ENCODE measurements at regions not wholly inside any gene's neighbourhood (a gene's known extent, or its start where the extent isn't known, plus 50 kb on each side); places are given as distances from the start of the nearest gene placed in this dataset.

DNA sequence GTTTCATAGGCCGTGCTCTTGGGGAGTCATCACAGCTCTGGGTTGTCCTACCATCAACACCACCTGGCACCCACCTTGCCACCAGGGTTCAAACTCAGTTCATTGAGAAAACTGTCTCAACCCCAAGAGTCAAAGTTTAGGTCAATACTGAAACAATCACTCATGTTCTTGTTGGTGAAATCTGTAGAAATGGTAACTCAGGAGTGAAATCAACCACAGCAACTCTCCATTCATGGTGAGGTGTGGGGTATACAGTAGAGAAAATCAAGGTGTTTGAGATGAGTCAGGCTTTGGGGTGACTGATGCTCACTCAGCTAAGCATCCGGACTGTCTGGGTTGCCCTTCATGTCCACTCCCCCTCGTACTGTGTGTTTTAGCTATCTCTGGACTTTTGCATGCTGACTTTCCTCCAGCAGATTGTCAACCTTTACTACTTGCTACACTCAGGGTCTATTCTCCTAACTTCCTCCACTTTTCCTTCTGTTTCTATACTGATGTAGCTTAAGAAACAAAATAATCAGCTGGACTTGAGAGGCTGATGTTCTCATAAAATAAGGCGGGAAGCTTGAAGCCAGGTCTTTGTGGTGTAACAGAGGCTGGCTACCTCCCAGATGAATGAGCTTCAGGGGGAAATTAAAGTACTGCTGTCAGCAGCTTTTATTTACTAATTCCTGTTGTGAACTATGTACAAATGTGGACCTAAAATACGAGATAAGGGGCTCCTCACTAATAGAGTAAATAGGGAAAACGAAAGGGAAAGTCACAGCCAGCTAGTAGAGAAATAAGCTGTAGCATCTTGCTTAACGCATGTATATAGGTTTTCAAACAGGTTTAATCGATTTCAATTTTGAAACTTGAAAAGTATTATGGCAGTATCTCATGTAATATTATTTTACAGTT, 173.6 kb upstream of the AKR1E2 start:
- TF ChIP-seq, protein P1, sequence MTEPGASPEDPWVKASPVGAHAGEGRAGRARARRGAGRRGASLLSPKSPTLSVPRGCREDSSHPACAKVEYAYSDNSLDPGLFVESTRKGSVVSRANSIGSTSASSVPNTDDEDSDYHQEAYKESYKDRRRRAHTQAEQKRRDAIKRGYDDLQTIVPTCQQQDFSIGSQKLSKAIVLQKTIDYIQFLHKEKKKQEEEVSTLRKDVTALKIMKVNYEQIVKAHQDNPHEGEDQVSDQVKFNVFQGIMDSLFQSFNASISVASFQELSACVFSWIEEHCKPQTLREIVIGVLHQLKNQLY (CRISPR knock-in tag; IDR thresholded peaks at IDR 0.05): no peak
- TF ChIP-seq, protein P2, sequence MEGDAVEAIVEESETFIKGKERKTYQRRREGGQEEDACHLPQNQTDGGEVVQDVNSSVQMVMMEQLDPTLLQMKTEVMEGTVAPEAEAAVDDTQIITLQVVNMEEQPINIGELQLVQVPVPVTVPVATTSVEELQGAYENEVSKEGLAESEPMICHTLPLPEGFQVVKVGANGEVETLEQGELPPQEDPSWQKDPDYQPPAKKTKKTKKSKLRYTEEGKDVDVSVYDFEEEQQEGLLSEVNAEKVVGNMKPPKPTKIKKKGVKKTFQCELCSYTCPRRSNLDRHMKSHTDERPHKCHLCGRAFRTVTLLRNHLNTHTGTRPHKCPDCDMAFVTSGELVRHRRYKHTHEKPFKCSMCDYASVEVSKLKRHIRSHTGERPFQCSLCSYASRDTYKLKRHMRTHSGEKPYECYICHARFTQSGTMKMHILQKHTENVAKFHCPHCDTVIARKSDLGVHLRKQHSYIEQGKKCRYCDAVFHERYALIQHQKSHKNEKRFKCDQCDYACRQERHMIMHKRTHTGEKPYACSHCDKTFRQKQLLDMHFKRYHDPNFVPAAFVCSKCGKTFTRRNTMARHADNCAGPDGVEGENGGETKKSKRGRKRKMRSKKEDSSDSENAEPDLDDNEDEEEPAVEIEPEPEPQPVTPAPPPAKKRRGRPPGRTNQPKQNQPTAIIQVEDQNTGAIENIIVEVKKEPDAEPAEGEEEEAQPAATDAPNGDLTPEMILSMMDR (IDR thresholded peaks at IDR 0.05): no peak
- TF ChIP-seq JUN (CRISPR knock-in tag; IDR thresholded peaks at IDR 0.05) (no peak), NR3C1 (CRISPR knock-in tag; conservative IDR thresholded peaks at IDR 0.05; ENCODE audit: low read depth) (no peak), TP53 (CRISPR knock-in tag; IDR thresholded peaks at IDR 0.05) (no peak), ZNF232 (CRISPR knock-in tag; IDR thresholded peaks at IDR 0.05) (no peak), SP1 (CRISPR knock-in tag; conservative IDR thresholded peaks at IDR 0.05) (no peak), RORB (CRISPR knock-in tag; IDR thresholded peaks at IDR 0.05) (no peak)
- TF ChIP-seq, protein P3, sequence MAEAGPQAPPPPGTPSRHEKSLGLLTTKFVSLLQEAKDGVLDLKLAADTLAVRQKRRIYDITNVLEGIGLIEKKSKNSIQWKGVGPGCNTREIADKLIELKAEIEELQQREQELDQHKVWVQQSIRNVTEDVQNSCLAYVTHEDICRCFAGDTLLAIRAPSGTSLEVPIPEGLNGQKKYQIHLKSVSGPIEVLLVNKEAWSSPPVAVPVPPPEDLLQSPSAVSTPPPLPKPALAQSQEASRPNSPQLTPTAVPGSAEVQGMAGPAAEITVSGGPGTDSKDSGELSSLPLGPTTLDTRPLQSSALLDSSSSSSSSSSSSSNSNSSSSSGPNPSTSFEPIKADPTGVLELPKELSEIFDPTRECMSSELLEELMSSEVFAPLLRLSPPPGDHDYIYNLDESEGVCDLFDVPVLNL (CRISPR knock-in tag; IDR thresholded peaks at IDR 0.05; ENCODE audit: borderline replicate concordance, low read depth): no peak
- TF ChIP-seq, protein P4, sequence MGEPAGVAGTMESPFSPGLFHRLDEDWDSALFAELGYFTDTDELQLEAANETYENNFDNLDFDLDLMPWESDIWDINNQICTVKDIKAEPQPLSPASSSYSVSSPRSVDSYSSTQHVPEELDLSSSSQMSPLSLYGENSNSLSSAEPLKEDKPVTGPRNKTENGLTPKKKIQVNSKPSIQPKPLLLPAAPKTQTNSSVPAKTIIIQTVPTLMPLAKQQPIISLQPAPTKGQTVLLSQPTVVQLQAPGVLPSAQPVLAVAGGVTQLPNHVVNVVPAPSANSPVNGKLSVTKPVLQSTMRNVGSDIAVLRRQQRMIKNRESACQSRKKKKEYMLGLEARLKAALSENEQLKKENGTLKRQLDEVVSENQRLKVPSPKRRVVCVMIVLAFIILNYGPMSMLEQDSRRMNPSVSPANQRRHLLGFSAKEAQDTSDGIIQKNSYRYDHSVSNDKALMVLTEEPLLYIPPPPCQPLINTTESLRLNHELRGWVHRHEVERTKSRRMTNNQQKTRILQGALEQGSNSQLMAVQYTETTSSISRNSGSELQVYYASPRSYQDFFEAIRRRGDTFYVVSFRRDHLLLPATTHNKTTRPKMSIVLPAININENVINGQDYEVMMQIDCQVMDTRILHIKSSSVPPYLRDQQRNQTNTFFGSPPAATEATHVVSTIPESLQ (CRISPR knock-in tag; IDR thresholded peaks at IDR 0.05): no peak
- TF ChIP-seq, protein P5, sequence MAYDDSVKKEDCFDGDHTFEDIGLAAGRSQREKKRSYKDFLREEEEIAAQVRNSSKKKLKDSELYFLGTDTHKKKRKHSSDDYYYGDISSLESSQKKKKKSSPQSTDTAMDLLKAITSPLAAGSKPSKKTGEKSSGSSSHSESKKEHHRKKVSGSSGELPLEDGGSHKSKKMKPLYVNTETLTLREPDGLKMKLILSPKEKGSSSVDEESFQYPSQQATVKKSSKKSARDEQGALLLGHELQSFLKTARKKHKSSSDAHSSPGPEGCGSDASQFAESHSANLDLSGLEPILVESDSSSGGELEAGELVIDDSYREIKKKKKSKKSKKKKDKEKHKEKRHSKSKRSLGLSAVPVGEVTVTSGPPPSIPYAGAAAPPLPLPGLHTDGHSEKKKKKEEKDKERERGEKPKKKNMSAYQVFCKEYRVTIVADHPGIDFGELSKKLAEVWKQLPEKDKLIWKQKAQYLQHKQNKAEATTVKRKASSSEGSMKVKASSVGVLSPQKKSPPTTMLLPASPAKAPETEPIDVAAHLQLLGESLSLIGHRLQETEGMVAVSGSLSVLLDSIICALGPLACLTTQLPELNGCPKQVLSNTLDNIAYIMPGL (CRISPR knock-in tag; IDR thresholded peaks at IDR 0.05): no peak
- TF ChIP-seq, protein P6, sequence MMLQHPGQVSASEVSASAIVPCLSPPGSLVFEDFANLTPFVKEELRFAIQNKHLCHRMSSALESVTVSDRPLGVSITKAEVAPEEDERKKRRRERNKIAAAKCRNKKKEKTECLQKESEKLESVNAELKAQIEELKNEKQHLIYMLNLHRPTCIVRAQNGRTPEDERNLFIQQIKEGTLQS (CRISPR knock-in tag; conservative IDR thresholded peaks at IDR 0.05): no peak
- TF ChIP-seq, protein P7, sequence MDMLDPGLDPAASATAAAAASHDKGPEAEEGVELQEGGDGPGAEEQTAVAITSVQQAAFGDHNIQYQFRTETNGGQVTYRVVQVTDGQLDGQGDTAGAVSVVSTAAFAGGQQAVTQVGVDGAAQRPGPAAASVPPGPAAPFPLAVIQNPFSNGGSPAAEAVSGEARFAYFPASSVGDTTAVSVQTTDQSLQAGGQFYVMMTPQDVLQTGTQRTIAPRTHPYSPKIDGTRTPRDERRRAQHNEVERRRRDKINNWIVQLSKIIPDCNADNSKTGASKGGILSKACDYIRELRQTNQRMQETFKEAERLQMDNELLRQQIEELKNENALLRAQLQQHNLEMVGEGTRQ (CRISPR knock-in tag; IDR thresholded peaks at IDR 0.05): no peak
